Liver (tissue), 8 donors: ENCODE measurements at regions not wholly inside any gene's neighbourhood (a gene's known extent, or its start where the extent isn't known, plus 50 kb on each side); places are given as distances from the start of the nearest gene placed in this dataset.

ENCODE experiments used
- DNase-seq: peaks from one replicate; pipeline ENCODE4 v3.0.0-alpha.2; 2017; ENCODE audit warnings: low spot score
- H3K27ac ChIP-seq, 2 donors: one replicate each; pipeline ENCODE4 v1.7.0; 2013; ENCODE audit warnings: inconsistent platforms in 2 of 2, low read length in 2 of 2, control low read depth in 1 of 2, low read depth in 1 of 2, mild to moderate bottlenecking in 1 of 2
- H3K27me3 ChIP-seq, 4 donors: one replicate each; pipeline versions ENCODE4 v1.6.1 to v1.7.0; 2013; ENCODE audit warnings: low read length in 3 of 4, inconsistent platforms in 1 of 4, mild to moderate bottlenecking in 1 of 4, moderate library complexity in 1 of 4; ENCODE audit not compliant: control insufficient read depth in 4 of 4, insufficient read depth in 4 of 4
- H3K36me3 ChIP-seq, 4 donors: one replicate each; pipeline versions ENCODE4 v1.6.1 to v1.7.0; 2013; ENCODE audit warnings: low read length in 3 of 4, mild to moderate bottlenecking in 3 of 4, low read depth in 1 of 4, moderate library complexity in 1 of 4; ENCODE audit not compliant: control insufficient read depth in 4 of 4, insufficient read depth in 3 of 4
- H3K4me1 ChIP-seq, 4 donors: one replicate each; pipeline versions ENCODE4 v1.6.1 to v1.7.0; 2013; ENCODE audit warnings: low read length in 3 of 4, mild to moderate bottlenecking in 3 of 4, moderate library complexity in 1 of 4; ENCODE audit not compliant: control insufficient read depth in 4 of 4, insufficient read depth in 4 of 4
- H3K4me3 ChIP-seq, 3 donors: one replicate each; pipeline versions ENCODE4 v1.6.1 to v1.7.0; 2013; ENCODE audit warnings: low read length in 3 of 3, control low read depth in 1 of 3, low read depth in 1 of 3, mild to moderate bottlenecking in 1 of 3
- H3K9ac ChIP-seq, 2 donors: one replicate each; pipeline ENCODE4 v1.7.0; 2013; ENCODE audit warnings: low read length in 2 of 2, mild to moderate bottlenecking in 2 of 2, moderate library complexity in 2 of 2, control low read depth in 1 of 2, low read depth in 1 of 2
- H3K9me3 ChIP-seq, 4 donors: one replicate each; pipeline versions ENCODE4 v1.6.1 to v1.7.0; 2013; ENCODE audit warnings: low read length in 3 of 4; ENCODE audit not compliant: control insufficient read depth in 4 of 4
- CTCF ChIP-seq: fragments of 150-350 bp; IDR thresholded peaks from 2 replicates; pipeline ENCODE4 v1.5.1; 2017; ENCODE audit warnings: improper control_type of control experiment, low read depth, low read length; ENCODE audit not compliant: missing input control
- EGR1 ChIP-seq, 2 donors: IDR thresholded peaks; 2 replicates each; pipeline ENCODE4 v1.6.1; 2016 to 2018; ENCODE audit warnings: antibody characterized with exemption in 2 of 2, low read depth in 2 of 2
- FOXA1 ChIP-seq: IDR thresholded peaks from 2 replicates; pipeline ENCODE4 v1.6.1; 2016; ENCODE audit warnings: antibody characterized with exemption
- FOXA2 ChIP-seq: IDR thresholded peaks from 2 replicates; pipeline ENCODE4 v1.6.1; 2016; ENCODE audit warnings: antibody characterized with exemption
- GABPA ChIP-seq, 2 donors: IDR thresholded peaks in 1 of 2; conservative IDR thresholded peaks in 1 of 2; 2 replicates each; pipeline ENCODE4 v1.6.1; 2016; ENCODE audit warnings: antibody characterized with exemption in 2 of 2, mild to moderate bottlenecking in 1 of 2, moderate library complexity in 1 of 2
- HNF4A ChIP-seq, 2 donors: conservative IDR thresholded peaks; 2 replicates each; pipeline ENCODE4 v1.6.1; 2016; ENCODE audit warnings: antibody characterized with exemption in 2 of 2, mild to moderate bottlenecking in 2 of 2
- HNF4G ChIP-seq: IDR thresholded peaks from 2 replicates; pipeline ENCODE4 v1.6.1; 2016; ENCODE audit warnings: antibody characterized with exemption
- JUND ChIP-seq, 2 donors: IDR thresholded peaks; 2 replicates each; pipeline ENCODE4 v1.6.1; 2016; ENCODE audit warnings: antibody characterized with exemption in 2 of 2
- MAX ChIP-seq: IDR thresholded peaks from 2 replicates; pipeline ENCODE4 v1.6.1; 2016; ENCODE audit warnings: antibody characterized with exemption
- NR2F2 ChIP-seq: IDR thresholded peaks from 2 replicates; pipeline ENCODE4 v1.6.1; 2016; ENCODE audit warnings: antibody characterized with exemption
- RAD21 ChIP-seq, 2 donors: IDR thresholded peaks; 2 replicates each; pipeline ENCODE4 v1.6.1; 2016; ENCODE audit warnings: antibody characterized with exemption in 2 of 2, mild to moderate bottlenecking in 2 of 2
- REST ChIP-seq: IDR thresholded peaks from 2 replicates; pipeline ENCODE4 v1.6.1; 2016; ENCODE audit warnings: antibody characterized with exemption, mild to moderate bottlenecking
- RXRA ChIP-seq, 2 donors: IDR thresholded peaks; 2 replicates each; pipeline ENCODE4 v1.6.1; 2017 to 2018; ENCODE audit warnings: antibody characterized with exemption in 2 of 2, mild to moderate bottlenecking in 1 of 2
- SP1 ChIP-seq: IDR thresholded peaks from 2 replicates; pipeline ENCODE4 v1.6.1; 2018; ENCODE audit warnings: antibody characterized with exemption, mild to moderate bottlenecking
- TAF1 ChIP-seq: conservative IDR thresholded peaks from 2 replicates; pipeline ENCODE4 v1.6.1; 2016; ENCODE audit warnings: antibody characterized with exemption, mild to moderate bottlenecking
- YY1 ChIP-seq: IDR thresholded peaks from 2 replicates; pipeline ENCODE4 v1.6.1; 2016; ENCODE audit warnings: antibody characterized with exemption, mild to moderate bottlenecking
- ZBTB33 ChIP-seq: IDR thresholded peaks from 2 replicates; pipeline ENCODE4 v1.6.1; 2016; ENCODE audit warnings: antibody characterized with exemption
- WGBS: extraction: QIAGEN DNeasy Blood & Tissue Kit; methylation state at CpG from one replicate; pipeline ENCODE4 v1.1.7; 2013; 5-methylcytosine and 5-hydroxymethylcytosine counted together
- TF ChIP-seq, protein P1 (sequence below): IDR thresholded peaks from 2 replicates; pipeline ENCODE4 v1.6.1; 2016; ENCODE audit warnings: antibody characterized with exemption
- donor health status: healthy.
- donor health status: healthy.
- donor health status: healthy.
- donor health status: healthy.
- donor health status: healthy.

GRCh38 chr12:82530394-82530793 lies 156.3 kb upstream of the TMTC2 start:
- Histone ChIP-seq H3K36me3 (no peaks in the 10 kb centered on the region), H3K27ac (no peak overlapping the region), H3K4me3 (no peak overlapping the region), H3K9me3 (no peaks in the 10 kb centered on the region), H3K9ac (no peak overlapping the region), H3K4me1 (peaks cover 0 to 14% (median 4%) of the 10 kb centered on the region in 4 donors), H3K27me3 (no peaks in the 10 kb centered on the region)
- TF ChIP-seq, protein P1, sequence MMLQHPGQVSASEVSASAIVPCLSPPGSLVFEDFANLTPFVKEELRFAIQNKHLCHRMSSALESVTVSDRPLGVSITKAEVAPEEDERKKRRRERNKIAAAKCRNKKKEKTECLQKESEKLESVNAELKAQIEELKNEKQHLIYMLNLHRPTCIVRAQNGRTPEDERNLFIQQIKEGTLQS = no peak
- TF ChIP-seq HNF4A (conservative IDR thresholded peaks at IDR 0.05) = peak; percentile 17 to 33
- DNase-seq = no peak
- WGBS = 32% methylated on average over 2 of the region's 2 CpGs

DNA sequence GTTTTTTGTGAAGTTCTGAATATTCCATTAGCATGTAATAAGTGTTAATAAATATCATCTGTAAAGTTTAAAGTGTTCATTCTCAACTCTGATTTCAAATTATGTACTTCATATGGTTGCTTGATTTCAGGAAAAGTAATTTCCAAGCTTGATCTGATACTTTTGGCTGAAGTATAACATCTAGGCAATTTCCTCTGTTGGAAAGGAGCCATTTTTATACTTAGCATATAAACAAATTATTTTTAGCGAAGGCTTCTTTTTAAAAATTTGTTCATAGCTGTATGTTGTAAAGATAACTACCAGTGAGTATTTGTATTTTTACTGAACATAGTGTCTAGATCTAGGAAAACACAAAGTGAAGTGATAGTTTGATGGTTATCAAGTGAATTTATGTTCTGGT lies 153.4 kb upstream of the TMTC2 start:
- WGBS = 86% methylated on average over 1 of the region's 1 CpG
- DNase-seq = no peak
- Histone ChIP-seq H3K4me1 (peaks cover 0 to 10% (median 4%) of the 10 kb centered on the region in 4 donors), H3K9ac (no peak overlapping the region), H3K27me3 (no peaks in the 10 kb centered on the region), H3K9me3 (no peaks in the 10 kb centered on the region), H3K36me3 (no peaks in the 10 kb centered on the region), H3K4me3 (no peak overlapping the region), H3K27ac (no peak overlapping the region)
- no peak for TF ChIP-seq FOXA1
- no peak for TF ChIP-seq HNF4A (conservative IDR thresholded peaks at IDR 0.05)
- no peak for TF ChIP-seq JUND (IDR thresholded peaks at IDR 0.05)
- no peak for TF ChIP-seq REST
- TF ChIP-seq TAF1 = no peak
- no peak for TF ChIP-seq GABPA (IDR thresholded peaks at IDR 0.05 in 1 of 2, conservative IDR thresholded peaks at IDR 0.05 in 1 of 2)
- no peak for TF ChIP-seq EGR1 (IDR thresholded peaks at IDR 0.05; ENCODE audit: low read depth in 2 of 2)
- TF ChIP-seq RAD21 (IDR thresholded peaks at IDR 0.05) = no peak
- TF ChIP-seq, protein P1 = no peak
- TF ChIP-seq YY1 = no peak
- no peak for TF ChIP-seq SP1
- no peak for TF ChIP-seq CTCF
- no peak for TF ChIP-seq ZBTB33
- TF ChIP-seq FOXA2 = no peak
- no peak for TF ChIP-seq RXRA (IDR thresholded peaks at IDR 0.05)
- no peak for TF ChIP-seq NR2F2
- TF ChIP-seq MAX = no peak
- TF ChIP-seq HNF4G = no peak
